Stimulated activated CD8-positive, alpha-beta memory T cell treated with anti-CD3 and anti-CD28 coated beads, Interleukin-7, amount 100 ng/mL, for 1 hour (primary cell): ENCODE measurements at regions not wholly inside any gene's neighbourhood (a gene's known extent, or its start where the extent isn't known, plus 50 kb on each side); places are given as distances from the start of the nearest gene placed in this dataset.

Experiments
- DNase-seq, 2 donors: peaks; one replicate each; pipeline ENCODE4 v3.0.0-alpha.2; 2020; ENCODE audit warnings: low read depth in 2 of 2

- DNase-seq = no peak
Observed at GRCh38 chr9:31608881-31609280, 775.6 kb upstream of the ACO1 start.

DNA sequence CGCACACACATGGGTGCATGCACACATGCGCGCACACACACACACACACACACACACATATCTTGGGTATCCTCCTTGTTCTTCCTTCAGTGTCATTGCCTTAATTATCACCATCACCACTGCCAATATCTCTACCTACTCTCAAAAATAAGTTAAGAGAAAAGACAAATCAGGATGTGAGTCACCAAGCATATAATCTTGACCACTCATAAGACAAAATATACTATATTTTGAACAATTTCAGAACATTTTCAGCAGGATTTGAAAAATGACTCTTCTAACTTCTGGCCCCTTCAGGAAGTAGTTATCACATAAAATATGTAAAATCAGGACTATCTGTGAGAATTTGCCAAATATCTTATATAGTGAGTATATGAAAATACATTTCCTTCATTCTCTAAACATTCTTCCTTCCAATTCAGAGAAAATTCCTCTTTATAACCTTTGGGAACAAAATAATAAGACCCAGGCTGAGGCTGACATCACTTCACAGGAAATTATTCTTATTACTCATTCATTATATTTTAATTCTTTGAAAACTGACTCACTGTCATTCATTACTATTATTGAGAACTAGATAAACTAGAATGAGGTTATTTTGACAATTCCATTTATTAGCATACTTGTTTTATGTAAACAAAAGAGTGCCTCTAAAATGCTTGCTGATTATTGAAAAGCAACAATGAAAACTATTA is 772.0 kb upstream of the ACO1 start:
- no peak for DNase-seq

DNA sequence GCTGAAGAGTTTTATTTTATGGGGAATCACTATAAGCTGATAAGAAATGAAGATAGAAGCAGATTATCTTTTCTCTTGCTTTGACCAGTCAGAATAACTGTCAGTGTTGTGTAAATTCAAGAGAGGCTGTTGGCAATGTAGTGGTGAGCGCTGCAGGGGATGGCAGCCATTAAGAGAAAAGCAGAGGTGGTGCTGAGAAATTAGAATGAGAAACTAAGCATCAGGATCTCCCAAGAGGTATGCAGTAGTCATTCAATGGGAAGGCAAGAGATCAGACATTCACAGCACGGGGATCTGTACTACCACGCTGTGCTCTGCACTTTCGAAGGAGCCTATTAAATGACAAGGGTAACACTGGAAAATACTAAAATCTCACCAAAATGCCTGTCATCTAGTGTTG is 768.5 kb upstream of the ACO1 start:
- no peak for DNase-seq

DNA sequence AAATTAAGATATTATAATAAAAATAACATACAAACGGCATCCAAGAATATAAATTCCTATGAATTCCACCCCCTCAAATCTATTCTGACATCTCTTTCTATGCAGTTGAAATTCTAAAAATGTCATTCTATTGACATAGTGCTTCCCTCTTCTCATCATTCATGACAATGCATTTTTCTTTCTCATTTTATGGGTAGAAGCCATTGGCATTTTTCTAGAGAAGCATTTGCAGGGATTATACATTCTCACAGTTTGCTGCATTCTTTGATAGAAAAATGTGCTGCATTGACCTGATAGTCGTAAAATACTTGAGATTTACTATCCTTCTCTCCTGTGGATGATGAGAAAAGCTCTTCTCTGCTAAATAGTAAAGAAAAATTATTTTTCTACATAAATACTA is 760.9 kb upstream of the ACO1 start:
- DNase-seq = no peak

GRCh38 chr9:31629292-31629691 is 755.2 kb upstream of the ACO1 start:
- no peak for DNase-seq

GRCh38 chr9:31637265-31637664 is 747.2 kb upstream of the ACO1 start:
- no peak for DNase-seq

GRCh38 chr9:31637861-31638260 is 746.6 kb upstream of the ACO1 start:
- no peak for DNase-seq

GRCh38 chr9:31639451-31639850 is 745.0 kb upstream of the ACO1 start:
- no peak for DNase-seq

DNA sequence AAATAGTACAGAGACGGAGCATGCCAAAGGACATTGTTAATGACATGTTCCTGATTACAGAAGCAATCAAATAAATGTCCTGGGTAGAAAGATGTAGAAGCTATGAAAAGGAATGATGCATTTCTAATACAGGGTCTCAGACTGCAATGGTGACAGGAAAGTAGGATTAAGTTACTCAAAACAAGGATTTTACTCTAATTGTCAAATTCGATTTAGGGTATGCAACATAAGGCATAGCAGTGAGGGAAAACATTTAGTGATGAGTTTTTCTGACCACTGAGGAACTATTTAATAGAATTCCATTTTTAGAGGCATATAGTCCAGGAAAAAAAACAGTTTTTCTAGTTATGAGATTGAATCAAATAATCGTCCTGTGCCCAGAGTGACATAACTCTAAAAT is 715.1 kb upstream of the ACO1 start:
- DNase-seq = no peak

DNA sequence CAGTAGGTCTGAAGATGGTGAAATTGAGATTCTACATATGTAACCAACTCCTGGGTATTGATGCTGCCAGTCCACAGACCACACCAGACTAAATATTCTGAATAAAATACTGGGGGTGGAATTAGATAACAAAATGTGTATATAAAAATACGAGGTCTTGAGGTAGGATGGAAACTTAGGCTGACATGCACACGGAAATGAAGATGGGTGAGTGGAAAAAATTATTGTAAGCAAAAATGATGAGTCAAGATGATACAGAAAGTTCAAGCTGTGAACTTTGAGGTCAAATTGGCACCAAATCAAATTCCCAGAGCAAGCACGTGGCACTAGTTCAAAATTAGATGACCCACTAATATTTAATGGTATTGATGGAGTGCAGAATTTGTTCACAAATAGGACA is 713.4 kb upstream of the ACO1 start:
- DNase-seq = no peak

GRCh38 chr9:31674264-31674663 is 710.2 kb upstream of the ACO1 start:
- DNase-seq = no peak

GRCh38 chr9:31677415-31677814 is 707.0 kb upstream of the ACO1 start:
- no peak for DNase-seq

DNA sequence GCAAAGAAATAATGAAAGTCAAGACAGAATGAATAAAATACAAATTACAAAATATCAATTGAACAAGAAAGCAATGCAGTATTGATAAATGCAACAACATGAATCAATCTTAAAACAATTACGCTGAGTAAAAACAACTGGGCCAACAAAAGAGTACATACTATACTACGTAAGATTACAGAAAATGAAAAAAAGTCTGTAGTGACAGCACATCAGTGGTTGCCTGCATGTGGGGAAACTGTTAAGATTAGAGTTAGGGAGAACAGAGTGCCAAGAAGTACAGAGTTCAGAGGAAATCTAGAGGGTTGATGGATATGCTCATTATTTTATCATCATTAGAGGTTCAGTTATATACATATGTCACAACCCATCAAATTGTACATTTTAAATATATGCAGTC is 706.6 kb upstream of the ACO1 start:
- no peak for DNase-seq

DNA sequence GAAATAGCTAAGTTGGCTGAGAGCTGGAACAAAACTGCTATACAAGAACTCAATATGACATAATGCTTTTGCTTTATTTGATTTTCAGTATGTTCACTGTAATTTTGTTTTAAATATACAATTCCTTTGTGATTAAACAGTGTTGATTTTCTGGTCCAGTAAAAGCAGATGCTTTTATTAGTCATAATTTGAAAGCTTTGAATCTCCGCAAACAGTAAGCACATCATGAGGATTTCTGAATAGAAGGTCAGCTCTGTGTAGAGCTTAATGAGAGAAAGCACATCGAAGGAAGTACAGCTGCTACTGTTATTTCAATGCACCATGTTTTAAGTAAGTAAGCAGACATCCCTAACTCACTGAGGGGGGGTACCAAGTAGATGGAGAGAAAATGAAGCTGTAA is 701.3 kb upstream of the ACO1 start:
- no peak for DNase-seq

GRCh38 chr9:31697956-31698355 is 686.5 kb upstream of the ACO1 start:
- no peak for DNase-seq

DNA sequence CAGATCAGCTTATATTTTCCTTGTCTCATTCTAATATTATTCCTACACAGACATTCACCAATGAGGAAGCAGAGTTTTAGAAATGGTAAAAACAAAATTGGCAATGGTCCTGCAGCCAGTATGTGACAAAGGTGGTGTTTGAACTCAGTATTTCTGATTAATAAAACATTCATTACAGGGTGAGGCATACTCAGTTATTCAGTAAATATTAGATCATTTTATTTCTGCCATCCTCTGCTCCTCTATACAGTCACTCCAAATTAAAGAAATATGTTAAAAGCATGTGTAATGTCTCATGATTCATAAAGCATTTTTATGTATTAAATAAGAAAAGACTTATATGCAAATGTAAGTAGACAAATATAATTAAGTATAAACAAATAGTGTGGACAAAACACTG is 684.6 kb upstream of the ACO1 start:
- no peak for DNase-seq

DNA sequence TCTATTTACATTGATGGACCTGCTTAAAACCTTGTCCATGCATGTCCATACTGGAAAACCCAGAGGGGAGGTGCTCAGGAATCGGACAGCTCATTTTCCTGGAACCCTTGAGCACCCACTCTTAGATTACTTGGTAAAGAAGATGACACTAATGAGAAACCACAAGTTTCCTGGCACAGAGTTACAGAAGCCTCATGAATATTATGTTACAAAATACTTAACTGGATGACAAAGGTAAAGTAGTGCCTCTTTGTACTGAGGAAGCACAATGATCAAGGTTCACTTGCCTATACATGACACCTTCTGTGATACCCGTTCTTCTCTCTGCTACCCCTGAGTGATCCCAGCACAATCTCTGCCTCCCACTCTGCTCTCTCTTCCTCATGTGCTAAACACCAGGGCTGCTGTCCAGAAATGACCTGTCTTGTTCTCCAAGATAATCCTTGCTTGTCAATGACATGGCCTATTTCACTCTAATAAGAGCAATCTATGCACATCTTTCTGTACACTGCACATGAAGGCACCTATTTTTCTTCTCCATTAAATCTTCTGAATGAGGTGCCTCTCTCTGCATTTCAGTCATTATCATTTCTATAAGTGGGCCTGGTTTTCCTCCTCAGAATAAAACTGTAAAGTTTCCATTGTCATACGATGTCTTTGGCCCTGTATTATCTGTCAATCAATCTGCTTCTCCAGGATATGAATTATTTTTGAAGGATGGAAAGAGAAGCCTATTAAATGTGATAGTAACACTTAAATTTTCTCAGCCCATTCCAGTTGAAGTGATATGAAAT is 684.0 kb upstream of the ACO1 start:
- no peak for DNase-seq

DNA sequence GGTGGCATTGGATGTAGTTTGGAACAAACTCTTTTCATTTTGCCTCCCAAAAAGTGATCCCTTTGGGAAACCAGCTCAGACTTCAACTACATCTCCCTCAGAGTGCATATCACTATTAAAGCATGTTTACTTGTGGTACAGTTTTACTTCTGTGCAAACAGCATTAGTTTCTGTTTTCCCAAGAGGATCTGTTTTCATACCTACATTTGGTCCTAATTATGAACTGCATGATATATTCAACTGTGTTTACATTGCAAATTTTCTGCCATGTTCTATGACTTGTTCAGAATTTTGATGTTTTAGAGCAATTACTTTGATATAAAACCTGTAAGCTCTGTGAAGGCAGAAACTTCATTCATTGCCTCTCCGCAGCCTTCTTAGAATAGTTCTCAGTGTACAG is 681.5 kb upstream of the ACO1 start:
- DNase-seq = no peak

DNA sequence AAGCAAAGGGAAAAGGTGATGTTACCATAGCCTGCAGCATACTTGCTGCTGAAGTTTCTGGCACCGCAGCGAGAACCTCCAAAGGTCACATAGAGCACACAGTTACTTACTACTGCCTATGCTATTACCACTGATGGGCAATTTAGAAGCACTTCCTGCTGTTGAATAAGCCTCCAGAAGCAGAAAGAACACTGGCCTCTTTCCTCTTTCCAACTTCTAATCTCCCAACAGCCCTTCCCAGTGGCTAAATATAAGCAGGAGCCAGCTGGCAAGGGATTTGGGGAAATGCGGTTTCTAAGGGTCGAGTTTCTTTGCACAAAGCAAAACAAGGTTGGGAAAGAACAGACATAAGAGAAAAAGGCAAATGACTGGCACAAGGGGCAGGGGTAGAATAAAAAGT is 669.2 kb upstream of the ACO1 start:
- DNase-seq = no peak

DNA sequence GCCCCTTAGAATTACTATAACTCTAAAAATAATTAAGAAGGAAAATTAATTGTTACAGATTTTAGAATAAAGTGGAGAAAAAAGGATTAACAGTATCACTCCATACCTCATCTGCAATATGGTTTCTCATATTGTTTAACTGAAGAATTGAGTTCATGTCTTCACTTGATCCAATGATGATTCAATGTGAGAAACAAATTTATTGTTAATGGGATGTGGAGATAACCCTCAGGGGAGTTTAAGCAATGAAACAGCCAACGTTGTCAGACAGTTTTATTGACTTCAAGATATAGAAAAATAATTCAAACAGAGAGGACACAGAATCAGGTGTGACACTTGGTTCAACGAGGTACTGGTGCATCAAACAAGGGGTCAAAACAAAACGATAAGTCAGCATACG is 665.2 kb upstream of the ACO1 start:
- no peak for DNase-seq

- no peak for DNase-seq
Observed at GRCh38 chr9:31730398-31730797, 654.0 kb upstream of the ACO1 start.

DNA sequence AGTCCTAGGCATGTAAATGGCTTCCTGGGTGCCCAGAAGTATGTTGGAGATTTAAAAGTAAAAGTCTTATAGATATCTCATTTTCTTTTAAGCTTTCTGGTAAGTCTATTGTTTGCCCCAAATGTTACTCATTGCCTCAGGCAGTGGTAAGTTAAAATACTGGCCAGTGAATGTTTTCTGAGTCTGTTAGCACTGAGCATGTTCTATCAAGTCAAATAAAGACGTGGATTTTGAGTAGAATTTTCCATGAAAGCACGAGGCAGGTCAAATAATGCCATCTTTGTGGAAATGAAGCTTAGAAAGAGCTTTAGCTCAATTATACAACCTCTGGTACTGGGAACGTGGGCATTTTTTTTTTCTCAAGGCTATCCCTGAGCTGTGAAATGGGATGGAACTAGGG is 651.3 kb upstream of the ACO1 start:
- DNase-seq = no peak

DNA sequence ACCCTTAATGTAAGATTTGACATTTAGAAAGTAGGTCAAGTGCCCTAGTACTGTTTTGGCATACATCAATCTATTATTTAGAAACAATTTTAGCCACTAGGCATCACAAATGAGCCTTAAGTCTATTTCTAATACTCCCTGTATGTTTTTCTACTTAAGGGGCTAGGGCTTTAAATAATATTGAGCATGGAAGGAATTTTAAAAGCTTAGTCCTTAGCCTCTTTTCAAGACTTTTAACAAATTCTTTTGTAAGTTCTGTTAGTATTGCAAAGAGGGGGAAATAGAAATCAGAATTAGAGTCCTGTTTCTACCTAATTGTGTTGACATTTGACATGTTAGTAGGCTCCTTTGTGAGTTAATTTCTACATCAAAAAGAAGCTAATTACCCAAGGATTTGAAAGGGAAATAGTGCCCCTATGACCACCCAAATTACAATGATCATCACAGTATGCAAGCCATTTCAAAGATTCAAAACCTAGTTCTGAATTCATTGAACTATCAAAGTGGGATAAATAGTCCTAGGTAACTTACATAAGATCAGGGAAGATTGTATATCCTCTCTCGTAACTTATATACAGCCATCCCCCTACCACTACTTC is 647.8 kb upstream of the ACO1 start:
- no peak for DNase-seq
